ENCODE measurements at regions not wholly inside any gene's neighbourhood (a gene's known extent, or its start where the extent isn't known, plus 50 kb on each side); places are given as distances from the start of the nearest gene placed in this dataset.

GRCh38 chr7:109950821-109951564 lies 1139.9 kb upstream of the LRRN3 start:
- Histone ChIP-seq H3K27me3 (no peaks in the 10 kb centered on the region), H3K36me3 (no peaks in the 10 kb centered on the region), H3K4me1 (no peaks in the 10 kb centered on the region), H3K9me3 (peaks cover 0 to 2% of the 10 kb centered on the region in 2 donors), H3K4me3 (no peak overlapping the region), H3K27ac (no peak overlapping the region)
- ATAC-seq = no peak
- DNase-seq = no peak
- TF ChIP-seq CTCF (IDR thresholded peaks at IDR 0.05) = no peak
- intact Hi-C loops (cut with DNase I) = no loop called here

GRCh38 chr7:109951565-109951928 lies 1139.4 kb upstream of the LRRN3 start:
- Histone ChIP-seq H3K27ac (no peak overlapping the region), H3K4me3 (no peak overlapping the region), H3K9me3 (peaks cover 0 to 2% of the 10 kb centered on the region in 2 donors), H3K4me1 (no peaks in the 10 kb centered on the region), H3K36me3 (no peaks in the 10 kb centered on the region), H3K27me3 (no peaks in the 10 kb centered on the region)
- TF ChIP-seq CTCF (IDR thresholded peaks at IDR 0.05) = no peak
- DNase-seq (no peak), ATAC-seq (no peak)
- intact Hi-C loops (cut with DNase I) = no loop called here

GRCh38 chr7:109955986-109956385 lies 1134.9 kb upstream of the LRRN3 start:
- ATAC-seq = no peak
- DNase-seq = peak in 1 of 4 donors; percentile 10

GRCh38 chr7:109956916-109957315 lies 1134.0 kb upstream of the LRRN3 start:
- no peaks in the 10 kb centered on the region for H3K36me3 ChIP-seq
- no peak for TF ChIP-seq CTCF (IDR thresholded peaks at IDR 0.05)
- peaks cover 0 to 4% of the 10 kb centered on the region in 2 donors for H3K9me3 ChIP-seq
- H3K27ac ChIP-seq = no peak overlapping the region
- no peak overlapping the region for H3K4me3 ChIP-seq
- intact Hi-C loops (cut with DNase I) = no loop called here
- H3K27me3 ChIP-seq = no peaks in the 10 kb centered on the region
- DNase-seq (no peak), ATAC-seq (no peak)
- no peaks in the 10 kb centered on the region for H3K4me1 ChIP-seq

More at GRCh38 chr7:109955986-109956385, 1134.9 kb upstream of the LRRN3 start:
- no peaks in the 10 kb centered on the region for H3K27me3 ChIP-seq
- H3K4me1 ChIP-seq = no peaks in the 10 kb centered on the region
- no peak overlapping the region for H3K27ac ChIP-seq
- H3K9me3 ChIP-seq = peaks cover 0 to 4% of the 10 kb centered on the region in 2 donors
- no peaks in the 10 kb centered on the region for H3K36me3 ChIP-seq
- intact Hi-C loops (cut with DNase I) = no loop called here
- no peak overlapping the region for H3K4me3 ChIP-seq
- TF ChIP-seq CTCF (IDR thresholded peaks at IDR 0.05) = no peak

DNA sequence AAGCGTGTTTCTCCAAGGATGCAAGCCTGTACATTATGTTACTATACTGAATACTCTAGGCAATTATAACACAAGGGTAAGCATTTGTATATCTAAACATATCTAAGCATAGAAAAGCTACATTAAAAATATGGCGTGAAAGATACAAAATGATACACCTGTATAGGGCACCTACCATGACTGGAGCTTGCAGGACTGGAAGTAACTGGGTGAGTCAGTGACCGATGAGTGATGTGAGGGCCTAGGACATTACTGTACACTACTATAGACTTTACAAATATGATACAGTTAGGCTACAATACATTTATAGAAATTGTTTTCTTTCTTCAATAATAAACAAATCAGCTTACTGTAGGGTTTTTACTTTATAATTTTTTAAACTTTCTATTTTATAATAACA lies 1127.2 kb upstream of the LRRN3 start:
- H3K36me3 ChIP-seq = no peaks in the 10 kb centered on the region
- no peaks in the 10 kb centered on the region for H3K4me1 ChIP-seq
- H3K27me3 ChIP-seq = no peaks in the 10 kb centered on the region
- no peak for ATAC-seq
- TF ChIP-seq CTCF (IDR thresholded peaks at IDR 0.05) = no peak
- intact Hi-C loops (cut with DNase I) = no loop called here
- H3K9me3 ChIP-seq = no peaks in the 10 kb centered on the region
- DNase-seq = no peak
- H3K4me3 ChIP-seq = no peak overlapping the region
- H3K27ac ChIP-seq = no peak overlapping the region
